Trophoblast cell (in vitro differentiated cells and primary cell): ENCODE measurements at regions not wholly inside any gene's neighbourhood (a gene's known extent, or its start where the extent isn't known, plus 50 kb on each side); places are given as distances from the start of the nearest gene placed in this dataset.
"Not testable (repeated sequence)": the region's sequence is repeated elsewhere in the genome, so short reads cannot be mapped to it uniquely, and the experiment has no call there.

ENCODE experiments used
- DNase-seq, 2 donors: peaks; one replicate each; pipeline ENCODE4 v3.0.0-alpha.2; 2016
- H2AFZ ChIP-seq: 2 replicates; pipeline ENCODE4 v1.6.1; 2013; ENCODE audit warnings: low read length, moderate library complexity, mild to moderate bottlenecking; ENCODE audit not compliant: insufficient read depth, poor library complexity
- H2AK5ac ChIP-seq: 2 replicates; pipeline ENCODE4 v1.6.1; 2013; ENCODE audit warnings: mild to moderate bottlenecking, low read length
- H2BK120ac ChIP-seq: 2 replicates; pipeline ENCODE4 v1.6.1; 2013; ENCODE audit warnings: low read length, mild to moderate bottlenecking, moderate library complexity; ENCODE audit not compliant: insufficient read depth, poor library complexity
- H2BK12ac ChIP-seq: 2 replicates; pipeline ENCODE4 v1.6.1; 2013; ENCODE audit warnings: mild to moderate bottlenecking, low read length, moderate library complexity
- H2BK5ac ChIP-seq: 2 replicates; pipeline ENCODE4 v1.6.1; 2013; ENCODE audit warnings: low read length, low read depth, moderate library complexity, mild to moderate bottlenecking; ENCODE audit not compliant: poor library complexity
- H3K14ac ChIP-seq: 2 replicates; pipeline ENCODE4 v1.6.1; 2013; ENCODE audit warnings: mild to moderate bottlenecking, low read length
- H3K18ac ChIP-seq: 2 replicates; pipeline ENCODE4 v1.6.1; 2013; ENCODE audit warnings: mild to moderate bottlenecking, low read length
- H3K23ac ChIP-seq: 2 replicates; pipeline ENCODE4 v1.6.1; 2013; ENCODE audit warnings: low read length
- H3K27ac ChIP-seq: 2 replicates; pipeline ENCODE4 v1.5.1; 2013; ENCODE audit warnings: low read depth, mild to moderate bottlenecking, inconsistent platforms, low read length, moderate library complexity
- H3K27me3 ChIP-seq: 2 replicates; pipeline ENCODE4 v1.6.1; 2013; ENCODE audit warnings: inconsistent platforms, mild to moderate bottlenecking, low read length, moderate library complexity; ENCODE audit not compliant: insufficient read depth
- H3K36me3 ChIP-seq, 2 experiments: 1 replicate in 1 of 2; 2 replicates in 1 of 2; pipeline ENCODE4 v1.6.1; 2013; ENCODE audit warnings: low read length in 2 of 2, mild to moderate bottlenecking in 2 of 2, moderate library complexity in 1 of 2; ENCODE audit not compliant: insufficient read depth in 2 of 2, control insufficient read depth in 1 of 2
- H3K4ac ChIP-seq: 2 replicates; pipeline ENCODE4 v1.6.1; 2013; ENCODE audit warnings: low read depth, mild to moderate bottlenecking, low read length, moderate library complexity
- H3K4me1 ChIP-seq, 2 experiments: 1 replicate in 1 of 2; 2 replicates in 1 of 2; pipeline ENCODE4 v1.6.1; 2013; ENCODE audit warnings: low read length in 2 of 2, mild to moderate bottlenecking in 2 of 2, moderate library complexity in 1 of 2; ENCODE audit not compliant: insufficient read depth in 2 of 2, control insufficient read depth in 1 of 2
- H3K4me2 ChIP-seq: 2 replicates; pipeline ENCODE4 v1.6.1; 2013; ENCODE audit warnings: inconsistent platforms, mild to moderate bottlenecking, low read length, moderate library complexity
- H3K4me3 ChIP-seq: 2 replicates; pipeline ENCODE4 v1.5.1; 2013; ENCODE audit warnings: mild to moderate bottlenecking, low read depth, low read length, inconsistent platforms
- H3K79me1 ChIP-seq: one replicate; pipeline ENCODE4 v1.6.1; 2013; ENCODE audit warnings: low read length
- H3K79me2 ChIP-seq: 2 replicates; pipeline ENCODE4 v1.6.1; 2013; ENCODE audit warnings: low read length, mild to moderate bottlenecking; ENCODE audit not compliant: control insufficient read depth, insufficient read depth, poor library complexity
- H3K9ac ChIP-seq: 2 replicates; pipeline ENCODE4 v1.6.1; 2013; ENCODE audit warnings: mild to moderate bottlenecking, low read length
- H3K9me3 ChIP-seq: 2 replicates; pipeline ENCODE4 v1.6.1; 2013; ENCODE audit warnings: low read depth, mild to moderate bottlenecking, control low read depth, inconsistent platforms, low read length; ENCODE audit not compliant: insufficient read depth
- H4K12ac ChIP-seq: 2 replicates; pipeline ENCODE4 v1.6.1; 2013; ENCODE audit warnings: low read depth, mild to moderate bottlenecking, low read length, moderate library complexity
- H4K8ac ChIP-seq: 2 replicates; pipeline ENCODE4 v1.6.1; 2013; ENCODE audit warnings: low read depth, mild to moderate bottlenecking, low read length, moderate library complexity
- H4K91ac ChIP-seq: one replicate; pipeline ENCODE4 v1.6.1; 2013; ENCODE audit warnings: low read depth, mild to moderate bottlenecking, low read length, moderate library complexity
- WGBS: extraction: QIAGEN DNeasy Blood & Tissue Kit; methylation state at CpG from one replicate; pipeline ENCODE4 v1.1.7; 2013; ENCODE audit warnings: missing lambda C conversion rate; ENCODE audit not compliant: insufficient read length, insufficient coverage; ENCODE audit errors: extremely low coverage; 5-methylcytosine and 5-hydroxymethylcytosine counted together

GRCh38 chr21:31795992-31796391 lies 64.1 kb upstream of the SCAF4 start:
- H2BK5ac ChIP-seq: no peak overlapping the region
- peak; percentile 52 to 95 for DNase-seq
- no peak overlapping the region for H3K4me2 ChIP-seq
- H2AK5ac ChIP-seq: no peak overlapping the region
- H4K8ac ChIP-seq: no peak overlapping the region
- H3K4ac ChIP-seq: no peak overlapping the region
- H3K23ac ChIP-seq: no peak overlapping the region
- no peak overlapping the region for H2BK12ac ChIP-seq
- H3K79me1 ChIP-seq: peaks cover 3% of the 10 kb centered on the region
- no peaks in the 10 kb centered on the region for H3K36me3 ChIP-seq
- no peak overlapping the region for H3K14ac ChIP-seq
- H4K91ac ChIP-seq: no peak overlapping the region
- no CpG with 5 or more reads among the region's 3 CpGs for WGBS
- H2BK120ac ChIP-seq: no peak overlapping the region
- H4K12ac ChIP-seq: no peak overlapping the region
- H2AFZ ChIP-seq: no peak overlapping the region
- no peak overlapping the region for H3K4me3 ChIP-seq
- H3K18ac ChIP-seq: no peak overlapping the region
- H3K9ac ChIP-seq: no peak overlapping the region
- H3K27ac ChIP-seq: no peak overlapping the region
- peaks cover 2% of the 10 kb centered on the region for H3K9me3 ChIP-seq
- peaks cover 7 to 9% of the 10 kb centered on the region in 2 experiments for H3K4me1 ChIP-seq
- H3K79me2 ChIP-seq: peaks cover 2% of the 10 kb centered on the region
- H3K27me3 ChIP-seq: no peaks in the 10 kb centered on the region

- H3K9me3 ChIP-seq, H4K12ac ChIP-seq, H2AK5ac ChIP-seq, H2AFZ ChIP-seq, H3K4me1 ChIP-seq, H2BK5ac ChIP-seq, H3K36me3 ChIP-seq, H3K4me2 ChIP-seq, H3K4ac ChIP-seq, DNase-seq, H3K23ac ChIP-seq, H3K79me2 ChIP-seq, H3K18ac ChIP-seq, H3K4me3 ChIP-seq, H3K27me3 ChIP-seq, H2BK12ac ChIP-seq, H4K91ac ChIP-seq, H3K14ac ChIP-seq, H4K8ac ChIP-seq, H2BK120ac ChIP-seq, H3K27ac ChIP-seq, H3K79me1 ChIP-seq, H3K9ac ChIP-seq: not testable (repeated sequence)
- no CpG with 5 or more reads among the region's 5 CpGs for WGBS
Observed at GRCh38 chr21:31790420-31790819, 58.5 kb upstream of the SCAF4 start.

- Histone ChIP-seq H3K9me3 (peaks cover 2% of the 10 kb centered on the region), H3K79me1 (no peaks in the 10 kb centered on the region), H2BK12ac (no peak overlapping the region), H4K91ac (no peak overlapping the region), H3K36me3 (no peaks in the 10 kb centered on the region), H3K9ac (no peak overlapping the region), H4K8ac (no peak overlapping the region), H3K4ac (no peak overlapping the region), H3K18ac (no peak overlapping the region), H3K79me2 (no peaks in the 10 kb centered on the region), H2BK5ac (no peak overlapping the region), H3K27ac (no peak overlapping the region), H3K4me1 (no peaks in the 10 kb centered on the region), H3K27me3 (no peaks in the 10 kb centered on the region), H4K12ac (no peak overlapping the region), H3K23ac (no peak overlapping the region), H2AK5ac (no peak overlapping the region), H2AFZ (no peak overlapping the region), H3K4me3 (no peak overlapping the region), H3K14ac (no peak overlapping the region), H3K4me2 (no peak overlapping the region), H2BK120ac (no peak overlapping the region)
- peak in 1 of 2 donors; percentile 93 for DNase-seq
- WGBS: no CpG with 5 or more reads among the region's 4 CpGs
Observed at GRCh38 chr21:31788581-31788980, 56.7 kb upstream of the SCAF4 start.

GRCh38 chr21:31787691-31788090 lies 55.8 kb upstream of the SCAF4 start:
- H2AK5ac ChIP-seq, H3K27me3 ChIP-seq, H3K4me3 ChIP-seq, H2BK120ac ChIP-seq, H3K14ac ChIP-seq, H3K27ac ChIP-seq, H4K91ac ChIP-seq, H4K8ac ChIP-seq, H3K23ac ChIP-seq, H3K9ac ChIP-seq, H4K12ac ChIP-seq, H2AFZ ChIP-seq, H3K4me1 ChIP-seq, H3K9me3 ChIP-seq, H3K4ac ChIP-seq, H3K18ac ChIP-seq, H2BK12ac ChIP-seq, H3K4me2 ChIP-seq, H2BK5ac ChIP-seq, H3K79me2 ChIP-seq, H3K79me1 ChIP-seq, H3K36me3 ChIP-seq: not testable (repeated sequence)
- peak; percentile 95 to 96 for DNase-seq
- no CpG with 5 or more reads among the region's 7 CpGs for WGBS
